Endothelial cell of umbilical vein (primary cell): ENCODE measurements at regions not wholly inside any gene's neighbourhood (a gene's known extent, or its start where the extent isn't known, plus 50 kb on each side); places are given as distances from the start of the nearest gene placed in this dataset.

Source experiments
- CTCF ChIP-seq, 2 donors: IDR thresholded peaks; 1 replicate in 1 of 2; 2 replicates in 1 of 2; pipeline ENCODE4 v1.5.1; 2011; ENCODE audit warnings: low read length in 2 of 2, mild to moderate bottlenecking in 2 of 2, moderate library complexity in 2 of 2, control low read depth in 1 of 2, inconsistent platforms in 1 of 2, low read depth in 1 of 2; ENCODE audit not compliant: insufficient read depth in 1 of 2; ENCODE audit errors: extremely low read depth in 1 of 2
- EZH2 ChIP-seq: IDR thresholded peaks from 2 replicates; pipeline ENCODE4 v1.6.1; 2012; ENCODE audit warnings: borderline replicate concordance, low read depth, mild to moderate bottlenecking, moderate library complexity, low read length, inconsistent platforms; ENCODE audit not compliant: severe bottlenecking
- JUN ChIP-seq: IDR thresholded peaks from 2 replicates; pipeline ENCODE4 v1.6.1; 2011; ENCODE audit warnings: borderline replicate concordance, low read depth; ENCODE audit not compliant: insufficient read length, insufficient read depth
- MAX ChIP-seq: IDR thresholded peaks from 2 replicates; pipeline ENCODE4 v1.6.1; 2011; ENCODE audit not compliant: insufficient read depth, insufficient read length
- MYC ChIP-seq: IDR thresholded peaks from one replicate; pipeline ENCODE4 v1.6.1; 2011; ENCODE audit warnings: mild to moderate bottlenecking, low read depth, low read length
- POLR2A ChIP-seq: IDR thresholded peaks from 2 replicates; pipeline ENCODE4 v1.6.1; 2012; ENCODE audit warnings: low read depth, mild to moderate bottlenecking, control low read depth, low read length
- POLR2AphosphoS5 ChIP-seq: IDR thresholded peaks from 2 replicates; pipeline ENCODE4 v1.6.1; 2012; ENCODE audit warnings: low read depth, mild to moderate bottlenecking, control low read depth, low read length, moderate library complexity; ENCODE audit not compliant: insufficient read depth

GRCh38 chr2:64323197-64323596 is 130.8 kb upstream of the LGALSL start:
- TF ChIP-seq CTCF (IDR thresholded peaks at IDR 0.05; ENCODE audit: extremely low read depth in 1 of 2, insufficient read depth in 1 of 2, low read depth in 1 of 2, low read length in 2 of 2) (no peak), EZH2 (no peak), POLR2AphosphoS5 (no peak), MAX (no peak), MYC (no peak), JUN (no peak), POLR2A (no peak)
